GM06990 (cell line): ENCODE measurements at regions not wholly inside any gene's neighbourhood (a gene's known extent, or its start where the extent isn't known, plus 50 kb on each side); places are given as distances from the start of the nearest gene placed in this dataset.
"Not testable (repeated sequence)": the region's sequence is repeated elsewhere in the genome, so short reads cannot be mapped to it uniquely, and the experiment has no call there.

Source experiments
- DNase-seq: peaks from one replicate; pipeline ENCODE4 v3.0.0-alpha.2; 2011; ENCODE audit not compliant: insufficient read length; ENCODE audit errors: extremely low read depth
- H3K27me3 ChIP-seq: replicated peaks from 2 replicates; pipeline ENCODE4 v1.6.0; 2011; ENCODE audit warnings: low read length; ENCODE audit not compliant: control insufficient read depth, insufficient read depth
- H3K36me3 ChIP-seq: 2 replicates; pipeline ENCODE4 v1.5.1; 2011; ENCODE audit warnings: low read length; ENCODE audit not compliant: control insufficient read depth, insufficient read depth
- H3K4me3 ChIP-seq: replicated peaks from 2 replicates; pipeline ENCODE4 v1.5.1; 2011; ENCODE audit warnings: low read depth, mild to moderate bottlenecking, control low read depth, low read length
- CTCF ChIP-seq: IDR thresholded peaks from 2 replicates; pipeline ENCODE4 v1.5.1; 2011; ENCODE audit warnings: low read length, control low read depth, mild to moderate bottlenecking, inconsistent platforms; ENCODE audit not compliant: insufficient read depth, poor library complexity, severe bottlenecking

GRCh38 chr14:106010783-106011182, 484.4 kb downstream of the TMEM121 start:
- no peaks in the 10 kb centered on the region for H3K36me3 ChIP-seq
- DNase-seq = no peak
- no peaks in the 10 kb centered on the region for H3K27me3 ChIP-seq
- H3K4me3 ChIP-seq = no peak overlapping the region
- TF ChIP-seq CTCF = no peak

DNA sequence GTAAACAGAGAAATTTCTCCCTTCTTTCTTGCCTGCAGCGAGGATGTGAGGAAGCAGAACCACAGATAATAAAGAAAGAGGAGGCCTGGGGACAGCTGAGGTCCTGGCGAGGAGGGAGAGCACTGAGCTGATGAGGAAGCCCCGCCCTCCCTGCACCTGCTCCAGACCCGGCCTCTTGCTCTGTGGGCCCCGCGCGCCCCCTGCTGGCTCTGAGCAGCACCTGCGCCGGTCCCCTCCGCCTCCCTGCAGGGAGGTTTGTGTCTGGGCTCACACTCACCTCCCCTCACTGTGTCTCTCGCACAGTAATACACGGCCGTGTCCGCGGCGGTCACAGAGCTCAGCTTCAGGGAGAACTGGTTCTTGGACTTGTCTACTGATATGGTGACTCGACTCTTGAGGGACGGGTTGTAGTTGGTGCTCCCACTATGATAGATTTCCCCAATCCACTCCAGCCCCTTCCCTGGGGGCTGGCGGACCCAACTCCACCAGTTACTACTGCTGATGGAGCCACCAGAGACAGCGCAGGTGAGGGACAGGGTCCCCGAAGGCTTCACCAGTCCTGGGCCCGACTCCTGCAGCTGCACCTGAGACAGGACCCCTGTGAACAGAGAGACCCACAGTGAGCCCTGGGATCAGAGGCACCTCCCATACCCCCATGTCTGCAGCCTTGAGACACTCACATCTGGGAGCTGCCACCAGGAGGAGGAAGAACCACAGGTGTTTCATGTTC, 485.4 kb downstream of the TMEM121 start:
- not testable (repeated sequence) for H3K4me3 ChIP-seq, H3K27me3 ChIP-seq, H3K36me3 ChIP-seq
- peak; percentile 46 for TF ChIP-seq CTCF
- peak; percentile 1 for DNase-seq

- H3K27me3 ChIP-seq, H3K36me3 ChIP-seq, H3K4me3 ChIP-seq, DNase-seq: not testable (repeated sequence)
These were observed 486.0 kb downstream of the TMEM121 start for GRCh38 chr14:106012361-106012725.

GRCh38 chr14:106013879-106014376, 487.5 kb downstream of the TMEM121 start:
- TF ChIP-seq CTCF = no peak
- Histone ChIP-seq H3K27me3 (no peaks in the 10 kb centered on the region), H3K4me3 (no peak overlapping the region), H3K36me3 (no peaks in the 10 kb centered on the region)
- no peak for DNase-seq

DNA sequence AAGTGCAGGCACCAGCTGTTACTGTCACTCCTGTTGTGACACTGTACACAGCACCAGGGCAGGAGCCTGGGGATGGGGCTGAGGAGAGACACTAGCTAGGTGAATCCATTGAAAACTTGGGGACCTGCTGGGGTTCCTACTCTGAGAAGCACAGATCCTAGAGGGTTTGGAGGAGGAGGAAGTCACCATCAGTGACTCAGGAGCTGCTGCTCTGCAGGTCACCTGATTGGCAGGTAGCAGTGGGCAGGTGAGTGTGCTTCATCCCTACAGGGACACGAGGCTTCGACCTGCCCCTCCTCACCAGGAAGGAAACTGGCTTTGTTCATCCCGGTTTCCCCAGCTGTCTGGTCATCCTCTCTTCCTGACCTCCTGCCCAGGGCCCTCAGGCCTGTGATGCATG, 491.6 kb downstream of the TMEM121 start:
- H3K27me3 ChIP-seq, H3K36me3 ChIP-seq, DNase-seq, H3K4me3 ChIP-seq: not testable (repeated sequence)

- no peak for DNase-seq
- Histone ChIP-seq H3K36me3 (no peaks in the 10 kb centered on the region), H3K4me3 (no peak overlapping the region), H3K27me3 (no peaks in the 10 kb centered on the region)
- no peak for TF ChIP-seq CTCF
These were observed 495.4 kb downstream of the TMEM121 start for GRCh38 chr14:106021832-106022231.

GRCh38 chr14:106022648-106023047, 496.3 kb downstream of the TMEM121 start:
- H3K36me3 ChIP-seq, H3K4me3 ChIP-seq, H3K27me3 ChIP-seq, DNase-seq: not testable (repeated sequence)
